ENCODE measurements at regions not wholly inside any gene's neighbourhood (a gene's known extent, or its start where the extent isn't known, plus 50 kb on each side); places are given as distances from the start of the nearest gene placed in this dataset.

GRCh38 chr14:94682736-94683135 is 70.5 kb downstream of the SERPINA3 start:
- Histone ChIP-seq H3K79me2 (no peaks in the 10 kb centered on the region), H3K4me1 (ENCODE audit: insufficient read depth) (no peaks in the 10 kb centered on the region), H3K27me3 (no peaks in the 10 kb centered on the region), H3K4me2 (no peak overlapping the region), H2AFZ (no peak overlapping the region), H3K36me3 (replicated peaks; ENCODE audit: insufficient read depth, low read depth) (no peaks in the 10 kb centered on the region), H4K20me1 (ENCODE audit: insufficient read depth, poor library complexity, severe bottlenecking) (no peaks in the 10 kb centered on the region), H3K4me3 (no peak overlapping the region), H3K9me2 (replicated peaks; ENCODE audit: insufficient read depth) (no peaks in the 10 kb centered on the region), H3K27ac (no peak overlapping the region), H3K9me3 (ENCODE audit: low read depth) (no peaks in the 10 kb centered on the region)
- 97% methylated on average over 5 of the region's 5 CpGs for WGBS (ENCODE audit: low lambda C conversion rate, missing lambda C conversion rate)
- no peak for TF ChIP-seq EZH2phosphoT487 (IDR thresholded peaks at IDR 0.05; ENCODE audit: low read depth, severe bottlenecking, unreplicated experiment)
- no peak for TF ChIP-seq CTCF (IDR thresholded peaks at IDR 0.05; ENCODE audit: poor library complexity)
- no peak for TF ChIP-seq EZH2 (IDR thresholded peaks at IDR 0.05; ENCODE audit: borderline replicate concordance)
- no peak for DNase-seq (ENCODE audit: low spot score)

- Histone ChIP-seq H4K20me1 (ENCODE audit: insufficient read depth, poor library complexity, severe bottlenecking) (no peaks in the 10 kb centered on the region), H3K79me2 (no peaks in the 10 kb centered on the region), H2AFZ (no peak overlapping the region), H3K4me3 (no peak overlapping the region), H3K4me1 (ENCODE audit: insufficient read depth) (no peaks in the 10 kb centered on the region), H3K36me3 (replicated peaks; ENCODE audit: insufficient read depth, low read depth) (no peaks in the 10 kb centered on the region), H3K27ac (no peak overlapping the region), H3K27me3 (no peaks in the 10 kb centered on the region), H3K9me2 (replicated peaks; ENCODE audit: insufficient read depth) (no peaks in the 10 kb centered on the region), H3K9me3 (ENCODE audit: low read depth) (no peaks in the 10 kb centered on the region), H3K4me2 (no peak overlapping the region)
- 58% methylated on average over 14 of the region's 14 CpGs for WGBS (ENCODE audit: low lambda C conversion rate, missing lambda C conversion rate)
- TF ChIP-seq EZH2phosphoT487 (IDR thresholded peaks at IDR 0.05; ENCODE audit: low read depth, severe bottlenecking, unreplicated experiment) (no peak), EZH2 (IDR thresholded peaks at IDR 0.05; ENCODE audit: borderline replicate concordance) (no peak), CTCF (IDR thresholded peaks at IDR 0.05; ENCODE audit: poor library complexity) (no peak)
- DNase-seq (ENCODE audit: low spot score): no peak
Measured at GRCh38 chr14:94682061-94682516, 69.9 kb downstream of the SERPINA3 start.

GRCh38 chr14:94681300-94682060 is 69.3 kb downstream of the SERPINA3 start:
- no peak overlapping the region for H3K4me2 ChIP-seq
- H2AFZ ChIP-seq: no peak overlapping the region
- WGBS (ENCODE audit: low lambda C conversion rate, missing lambda C conversion rate): 88% methylated on average over 15 of the region's 15 CpGs
- no peaks in the 10 kb centered on the region for H4K20me1 ChIP-seq (ENCODE audit: insufficient read depth, poor library complexity, severe bottlenecking)
- peak; percentile 47 for DNase-seq (ENCODE audit: low spot score)
- no peak overlapping the region for H3K4me3 ChIP-seq
- no peak overlapping the region for H3K27ac ChIP-seq
- H3K9me3 ChIP-seq (ENCODE audit: low read depth): no peaks in the 10 kb centered on the region
- H3K9me2 ChIP-seq (replicated peaks; ENCODE audit: insufficient read depth): no peaks in the 10 kb centered on the region
- H3K4me1 ChIP-seq (ENCODE audit: insufficient read depth): no peaks in the 10 kb centered on the region
- H3K27me3 ChIP-seq: no peaks in the 10 kb centered on the region
- TF ChIP-seq EZH2phosphoT487 (IDR thresholded peaks at IDR 0.05; ENCODE audit: low read depth, severe bottlenecking, unreplicated experiment) (no peak), CTCF (IDR thresholded peaks at IDR 0.05; ENCODE audit: poor library complexity) (peak; percentile 35), EZH2 (IDR thresholded peaks at IDR 0.05; ENCODE audit: borderline replicate concordance) (no peak)
- no peaks in the 10 kb centered on the region for H3K36me3 ChIP-seq (replicated peaks; ENCODE audit: insufficient read depth, low read depth)
- no peaks in the 10 kb centered on the region for H3K79me2 ChIP-seq
